ENCODE measurements at regions not wholly inside any gene's neighbourhood (a gene's known extent, or its start where the extent isn't known, plus 50 kb on each side); places are given as distances from the start of the nearest gene placed in this dataset.

- TF ChIP-seq, protein P1, sequence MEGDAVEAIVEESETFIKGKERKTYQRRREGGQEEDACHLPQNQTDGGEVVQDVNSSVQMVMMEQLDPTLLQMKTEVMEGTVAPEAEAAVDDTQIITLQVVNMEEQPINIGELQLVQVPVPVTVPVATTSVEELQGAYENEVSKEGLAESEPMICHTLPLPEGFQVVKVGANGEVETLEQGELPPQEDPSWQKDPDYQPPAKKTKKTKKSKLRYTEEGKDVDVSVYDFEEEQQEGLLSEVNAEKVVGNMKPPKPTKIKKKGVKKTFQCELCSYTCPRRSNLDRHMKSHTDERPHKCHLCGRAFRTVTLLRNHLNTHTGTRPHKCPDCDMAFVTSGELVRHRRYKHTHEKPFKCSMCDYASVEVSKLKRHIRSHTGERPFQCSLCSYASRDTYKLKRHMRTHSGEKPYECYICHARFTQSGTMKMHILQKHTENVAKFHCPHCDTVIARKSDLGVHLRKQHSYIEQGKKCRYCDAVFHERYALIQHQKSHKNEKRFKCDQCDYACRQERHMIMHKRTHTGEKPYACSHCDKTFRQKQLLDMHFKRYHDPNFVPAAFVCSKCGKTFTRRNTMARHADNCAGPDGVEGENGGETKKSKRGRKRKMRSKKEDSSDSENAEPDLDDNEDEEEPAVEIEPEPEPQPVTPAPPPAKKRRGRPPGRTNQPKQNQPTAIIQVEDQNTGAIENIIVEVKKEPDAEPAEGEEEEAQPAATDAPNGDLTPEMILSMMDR (IDR thresholded peaks at IDR 0.05) = no peak
- TF ChIP-seq POLR2A (IDR thresholded peaks at IDR 0.05) (no peak), EP300 (IDR thresholded peaks at IDR 0.05) (no peak), POLR2AphosphoS5 (IDR thresholded peaks at IDR 0.05) (no peak)
These were observed 117.2 kb upstream of the BMAL1 start for GRCh38 chr11:13160346-13160745.
